Endodermal cell (in vitro differentiated cells): ENCODE measurements at regions not wholly inside any gene's neighbourhood (a gene's known extent, or its start where the extent isn't known, plus 50 kb on each side); places are given as distances from the start of the nearest gene placed in this dataset.
"Not testable (repeated sequence)": the region's sequence is repeated elsewhere in the genome, so short reads cannot be mapped to it uniquely, and the experiment has no call there.

ENCODE experiments used
- DNase-seq: peaks from one replicate; pipeline ENCODE4 v3.0.0-alpha.2; 2017
- H3K27ac ChIP-seq: 2 replicates; pipeline ENCODE4 v1.5.1; 2013; ENCODE audit warnings: mild to moderate bottlenecking, low read depth, low read length, moderate library complexity
- H3K27me3 ChIP-seq: 2 replicates; pipeline ENCODE4 v1.6.1; 2013; ENCODE audit warnings: mild to moderate bottlenecking, low read length, moderate library complexity; ENCODE audit not compliant: insufficient read depth, control insufficient read depth, poor library complexity, severe bottlenecking
- H3K36me3 ChIP-seq: 2 replicates; pipeline ENCODE4 v1.7.0; 2013; ENCODE audit warnings: mild to moderate bottlenecking, low read length, moderate library complexity; ENCODE audit not compliant: control insufficient read depth, insufficient read depth
- H3K4me1 ChIP-seq: one replicate; pipeline ENCODE4 v1.7.0; 2013; ENCODE audit warnings: low read length; ENCODE audit not compliant: control insufficient read depth, insufficient read depth
- H3K4me3 ChIP-seq: 2 replicates; pipeline ENCODE4 v1.5.1; 2013; ENCODE audit warnings: mild to moderate bottlenecking, low read length, moderate library complexity
- H3K9ac ChIP-seq: 2 replicates; pipeline ENCODE4 v1.6.1; 2013; ENCODE audit warnings: mild to moderate bottlenecking, low read length, moderate library complexity; ENCODE audit not compliant: poor library complexity, severe bottlenecking; ENCODE audit errors: extremely low read depth
- H3K9me3 ChIP-seq: 2 replicates; pipeline ENCODE4 v1.6.1; 2013; ENCODE audit warnings: mild to moderate bottlenecking, low read length, moderate library complexity; ENCODE audit not compliant: control insufficient read depth
- H3K27ac Mint-ChIP-seq: 2 replicates; pipeline ENCODE4 v1.8.0; 2020; ENCODE audit warnings: mixed read lengths
- H3K27me3 Mint-ChIP-seq: 2 replicates; pipeline ENCODE4 v1.8.0; 2021; ENCODE audit warnings: mild to moderate bottlenecking, mixed read lengths; ENCODE audit not compliant: insufficient read depth
- H3K36me3 Mint-ChIP-seq: 2 replicates; pipeline ENCODE4 v1.8.0; 2020; ENCODE audit warnings: low read depth, mixed read lengths
- H3K4me1 Mint-ChIP-seq: 2 replicates; pipeline ENCODE4 v1.8.0; 2020; ENCODE audit warnings: mixed read lengths
- H3K4me3 Mint-ChIP-seq: 2 replicates; pipeline ENCODE4 v1.8.0; 2020; ENCODE audit warnings: mild to moderate bottlenecking, moderate library complexity, mixed read lengths
- H3K9me3 Mint-ChIP-seq: 2 replicates; pipeline ENCODE4 v1.8.0; 2020; ENCODE audit warnings: mild to moderate bottlenecking, mixed read lengths
- CTCF ChIP-seq: fragments of 200-600 bp; sonication (generic); conservative IDR thresholded peaks from 2 replicates; pipeline ENCODE4 v1.5.0; 2021; ENCODE audit warnings: antibody characterized with exemption, mild to moderate bottlenecking
- whole genome bisulfite sequencing, 2 experiments: methylation state at CpG; one replicate each; pipeline versions ENCODE4 v1.1.5 to v1.1.7; 2013; ENCODE audit warnings: missing lambda C conversion rate in 2 of 2, mixed read lengths in 1 of 2; ENCODE audit not compliant: insufficient coverage in 1 of 2, insufficient read length in 1 of 2; 5-methylcytosine and 5-hydroxymethylcytosine counted together

GRCh38 chr20:23140991-23141390 lies 54.9 kb upstream of the CD93 start:
- Mint-ChIP-seq H3K27me3 (peaks cover under 1% of the 10 kb centered on the region), H3K4me1 (no peaks in the 10 kb centered on the region)
- H3K9ac ChIP-seq, result no peak overlapping the region

GRCh38 chr20:23139984-23140383 lies 53.9 kb upstream of the CD93 start:
- not testable (repeated sequence) for H3K27me3 Mint-ChIP-seq, H3K36me3 ChIP-seq, H3K4me1 Mint-ChIP-seq, H3K36me3 Mint-ChIP-seq, H3K4me3 Mint-ChIP-seq, H3K4me3 ChIP-seq, H3K4me1 ChIP-seq, H3K27me3 ChIP-seq, H3K27ac ChIP-seq, H3K9me3 Mint-ChIP-seq, H3K9ac ChIP-seq, DNase-seq, H3K9me3 ChIP-seq, H3K27ac Mint-ChIP-seq
- WGBS, 2 experiments, result no CpG with 5 or more reads among the region's 1 CpG

More at GRCh38 chr20:23140991-23141390, 54.9 kb upstream of the CD93 start:
- H3K36me3 Mint-ChIP-seq, result no peaks in the 10 kb centered on the region
- WGBS, 2 experiments, result 86 to 95% methylated on average over 5 of the region's 5 CpGs
- Histone ChIP-seq H3K4me3 (no peak overlapping the region), H3K36me3 (no peaks in the 10 kb centered on the region), H3K4me1 (no peaks in the 10 kb centered on the region), H3K9me3 (peaks cover under 1% of the 10 kb centered on the region), H3K27me3 (no peaks in the 10 kb centered on the region), H3K27ac (no peak overlapping the region)
- no peaks in the 10 kb centered on the region for H3K9me3 Mint-ChIP-seq
- DNase-seq, result no peak
- H3K27ac Mint-ChIP-seq, result no peak overlapping the region
- no peak for TF ChIP-seq CTCF
- no peak overlapping the region for H3K4me3 Mint-ChIP-seq

GRCh38 chr20:23139524-23139923 lies 53.4 kb upstream of the CD93 start:
- H3K27me3 Mint-ChIP-seq, result peaks cover 1% of the 10 kb centered on the region
- H3K36me3 Mint-ChIP-seq, result no peaks in the 10 kb centered on the region
- 93 to 98% methylated on average over 5 to 8 of the region's 8 CpGs for WGBS, 2 experiments
- no peaks in the 10 kb centered on the region for H3K4me1 Mint-ChIP-seq
- H3K27ac ChIP-seq, result no peak overlapping the region
- H3K4me3 Mint-ChIP-seq, result no peak overlapping the region
- H3K4me1 ChIP-seq, result no peaks in the 10 kb centered on the region
- DNase-seq, result no peak
- H3K9ac ChIP-seq, result no peak overlapping the region
- H3K27ac Mint-ChIP-seq, result no peak overlapping the region
- no peak for TF ChIP-seq CTCF
- no peaks in the 10 kb centered on the region for H3K27me3 ChIP-seq
- H3K9me3 Mint-ChIP-seq, result no peaks in the 10 kb centered on the region
- H3K4me3 ChIP-seq, result no peak overlapping the region
- peaks cover 1% of the 10 kb centered on the region for H3K9me3 ChIP-seq
- no peaks in the 10 kb centered on the region for H3K36me3 ChIP-seq

GRCh38 chr20:23138682-23139081 lies 52.6 kb upstream of the CD93 start:
- peaks cover 2% of the 10 kb centered on the region for H3K4me1 Mint-ChIP-seq
- no peak overlapping the region for H3K27ac Mint-ChIP-seq
- no peaks in the 10 kb centered on the region for H3K36me3 ChIP-seq
- no peaks in the 10 kb centered on the region for H3K27me3 ChIP-seq
- peaks cover 1% of the 10 kb centered on the region for H3K36me3 Mint-ChIP-seq
- no peak overlapping the region for H3K4me3 ChIP-seq
- 91 to 93% methylated on average over 2 to 3 of the region's 3 CpGs for WGBS, 2 experiments
- peaks cover 4% of the 10 kb centered on the region for H3K9me3 ChIP-seq
- H3K27me3 Mint-ChIP-seq, result peaks cover 1% of the 10 kb centered on the region
- no peak overlapping the region for H3K4me3 Mint-ChIP-seq
- H3K9ac ChIP-seq, result no peak overlapping the region
- H3K27ac ChIP-seq, result no peak overlapping the region
- no peaks in the 10 kb centered on the region for H3K9me3 Mint-ChIP-seq
- H3K4me1 ChIP-seq, result no peaks in the 10 kb centered on the region
- TF ChIP-seq CTCF, result no peak
- DNase-seq, result no peak
